ENCODE measurements at regions not wholly inside any gene's neighbourhood (a gene's known extent, or its start where the extent isn't known, plus 50 kb on each side); places are given as distances from the start of the nearest gene placed in this dataset.

DNA sequence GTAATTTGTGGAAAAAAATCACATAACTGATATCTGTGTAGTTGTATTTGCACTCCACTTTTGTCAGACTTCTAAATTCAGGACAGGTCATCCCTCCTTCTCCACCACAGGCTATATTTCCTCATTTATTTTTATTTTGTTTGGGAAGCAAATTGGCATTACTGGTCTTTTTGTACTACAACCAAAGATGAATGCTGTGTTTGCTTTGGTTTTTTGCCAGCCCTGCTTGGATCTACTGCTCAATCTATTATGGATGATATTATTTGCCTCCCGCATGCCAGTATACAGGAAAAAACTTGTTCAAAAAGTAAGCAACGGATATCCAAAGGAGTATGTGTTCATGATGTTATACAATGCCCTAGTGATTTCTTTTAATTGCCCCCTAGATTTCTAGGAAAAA, 948.8 kb downstream of the TRHDE start:
- Histone ChIP-seq H4K91ac (replicated peaks; ENCODE audit: insufficient read length, low read length) (no peak overlapping the region), H2BK20ac (ENCODE audit: low read length) (no peak overlapping the region), H3K27ac (ENCODE audit: low read depth, low read length) (no peak overlapping the region), H4K20me1 (replicated peaks in 1 of 2; ENCODE audit: control insufficient read depth in 1 of 2, insufficient read depth in 2 of 2, low read length in 2 of 2) (no peaks in the 10 kb centered on the region), H4K5ac (ENCODE audit: insufficient read length, low read depth, low read length) (no peak overlapping the region), H3K4me2 (ENCODE audit: insufficient read depth in 1 of 2, low read depth in 2 of 2, low read length in 2 of 2) (no peak overlapping the region), H3K36me3 (ENCODE audit: control insufficient read depth in 2 of 4, insufficient read depth in 4 of 4, low read length in 3 of 4) (no peaks in the 10 kb centered on the region), H2BK5ac (ENCODE audit: low read depth, low read length) (no peak overlapping the region), H3K56ac (replicated peaks; ENCODE audit: insufficient read length, low read depth, low read length) (no peak overlapping the region), H3K9ac (replicated peaks in 1 of 4; ENCODE audit: extremely low read depth in 1 of 4, low read depth in 3 of 4, low read length in 3 of 4) (no peak overlapping the region), H2AFZ (ENCODE audit: low read length) (no peak overlapping the region), H3K4me3 (ENCODE audit: extremely low read depth in 1 of 4, insufficient read depth in 2 of 4, low read depth in 3 of 4, low read length in 4 of 4) (no peak overlapping the region), H3K9me3 (ENCODE audit: insufficient read depth in 2 of 2, low read depth in 1 of 2, low read length in 1 of 2) (no peaks in the 10 kb centered on the region), H3K27me3 (replicated peaks in 1 of 4; ENCODE audit: control insufficient read depth in 3 of 4, extremely low read depth in 1 of 4, insufficient read depth in 3 of 4, low read length in 3 of 4) (no peaks in the 10 kb centered on the region), H2BK15ac (ENCODE audit: low read length) (no peak overlapping the region), H3K79me2 (ENCODE audit: control insufficient read depth in 1 of 2, insufficient read depth in 2 of 2, low read length in 2 of 2) (no peaks in the 10 kb centered on the region), H3K14ac (ENCODE audit: insufficient read length) (no peak overlapping the region), H3K4ac (replicated peaks; ENCODE audit: insufficient read length, low read depth, low read length) (no peak overlapping the region), H4K8ac (ENCODE audit: extremely low read depth, insufficient read depth, low read length) (no peak overlapping the region), H2BK120ac (replicated peaks; ENCODE audit: low read depth, low read length) (no peak overlapping the region), H2BK12ac (ENCODE audit: low read depth, low read length) (no peak overlapping the region), H3K23ac (ENCODE audit: insufficient read length) (no peak overlapping the region), H3K23me2 (ENCODE audit: low read depth, low read length) (no peaks in the 10 kb centered on the region), H3K79me1 (ENCODE audit: low read depth, low read length) (no peaks in the 10 kb centered on the region), H3K18ac (ENCODE audit: extremely low read depth, low read length) (no peak overlapping the region), H3K4me1 (replicated peaks in 1 of 4; ENCODE audit: control insufficient read depth in 3 of 4, insufficient read depth in 4 of 4, low read length in 3 of 4) (no peaks in the 10 kb centered on the region), H2AK5ac (ENCODE audit: low read depth, low read length) (no peak overlapping the region)
- WGBS, 2 experiments (ENCODE audit: extremely low coverage in 1 of 2, insufficient coverage in 1 of 2, insufficient read length in 1 of 2, insufficient replicate concordance in 2 of 2, low coverage in 1 of 2, low lambda C conversion rate in 2 of 2, missing lambda C conversion rate in 1 of 2), result 92% methylated on average over 2 of the region's 2 CpGs; no CpG with 5 or more reads in 1 of the 2 experiments
- no peak for FAIRE-seq
- DNase-seq (ENCODE audit: low read depth in 1 of 2, low spot score in 2 of 2), result no peak
- CTCF ChIA-PET (ENCODE audit: partially characterized antibody), result no interaction called here
- POLR2A ChIA-PET (ENCODE audit: partially characterized antibody), result no interaction called here
- TF ChIP-seq BACH1 (IDR thresholded peaks at IDR 0.05; ENCODE audit: low read length) (no peak), SIX5 (IDR thresholded peaks at IDR 0.05; ENCODE audit: low read depth, low read length) (no peak), TAF1 (IDR thresholded peaks at IDR 0.05; ENCODE audit: low read depth, low read length) (no peak), CBX5 (IDR thresholded peaks at IDR 0.05; ENCODE audit: low read depth, low read length) (no peak), FOSL1 (IDR thresholded peaks at IDR 0.05; ENCODE audit: insufficient read depth, low read depth, low read length) (no peak), RFX5 (IDR thresholded peaks at IDR 0.05; ENCODE audit: borderline replicate concordance, low read depth, low read length) (no peak), ASH2L (IDR thresholded peaks at IDR 0.05; ENCODE audit: low read length) (no peak), HDAC2 (IDR thresholded peaks at IDR 0.05; ENCODE audit: borderline replicate concordance in 1 of 2, low read depth in 2 of 2, low read length in 2 of 2) (no peak), SP1 (IDR thresholded peaks at IDR 0.05; ENCODE audit: low read depth, low read length) (no peak)
- TF ChIP-seq, protein P1, sequence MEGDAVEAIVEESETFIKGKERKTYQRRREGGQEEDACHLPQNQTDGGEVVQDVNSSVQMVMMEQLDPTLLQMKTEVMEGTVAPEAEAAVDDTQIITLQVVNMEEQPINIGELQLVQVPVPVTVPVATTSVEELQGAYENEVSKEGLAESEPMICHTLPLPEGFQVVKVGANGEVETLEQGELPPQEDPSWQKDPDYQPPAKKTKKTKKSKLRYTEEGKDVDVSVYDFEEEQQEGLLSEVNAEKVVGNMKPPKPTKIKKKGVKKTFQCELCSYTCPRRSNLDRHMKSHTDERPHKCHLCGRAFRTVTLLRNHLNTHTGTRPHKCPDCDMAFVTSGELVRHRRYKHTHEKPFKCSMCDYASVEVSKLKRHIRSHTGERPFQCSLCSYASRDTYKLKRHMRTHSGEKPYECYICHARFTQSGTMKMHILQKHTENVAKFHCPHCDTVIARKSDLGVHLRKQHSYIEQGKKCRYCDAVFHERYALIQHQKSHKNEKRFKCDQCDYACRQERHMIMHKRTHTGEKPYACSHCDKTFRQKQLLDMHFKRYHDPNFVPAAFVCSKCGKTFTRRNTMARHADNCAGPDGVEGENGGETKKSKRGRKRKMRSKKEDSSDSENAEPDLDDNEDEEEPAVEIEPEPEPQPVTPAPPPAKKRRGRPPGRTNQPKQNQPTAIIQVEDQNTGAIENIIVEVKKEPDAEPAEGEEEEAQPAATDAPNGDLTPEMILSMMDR (IDR thresholded peaks at IDR 0.05; ENCODE audit: control extremely low read depth in 1 of 3, insufficient read depth in 1 of 3, low read depth in 1 of 3, low read length in 3 of 3), result no peak
- TF ChIP-seq, protein P2, sequence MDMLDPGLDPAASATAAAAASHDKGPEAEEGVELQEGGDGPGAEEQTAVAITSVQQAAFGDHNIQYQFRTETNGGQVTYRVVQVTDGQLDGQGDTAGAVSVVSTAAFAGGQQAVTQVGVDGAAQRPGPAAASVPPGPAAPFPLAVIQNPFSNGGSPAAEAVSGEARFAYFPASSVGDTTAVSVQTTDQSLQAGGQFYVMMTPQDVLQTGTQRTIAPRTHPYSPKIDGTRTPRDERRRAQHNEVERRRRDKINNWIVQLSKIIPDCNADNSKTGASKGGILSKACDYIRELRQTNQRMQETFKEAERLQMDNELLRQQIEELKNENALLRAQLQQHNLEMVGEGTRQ (IDR thresholded peaks at IDR 0.05; ENCODE audit: low read length), result no peak

Data from H1 (cell line).